ENCODE measurements at regions not wholly inside any gene's neighbourhood (a gene's known extent, or its start where the extent isn't known, plus 50 kb on each side); places are given as distances from the start of the nearest gene placed in this dataset.

- Histone ChIP-seq H3K36me3 (ENCODE audit: control insufficient read depth in 4 of 4, insufficient read depth in 4 of 4, low read length in 4 of 4) (no peaks in the 10 kb centered on the region), H3K27me3 (ENCODE audit: control insufficient read depth in 3 of 3, insufficient read depth in 3 of 3, low read length in 2 of 3) (no peaks in the 10 kb centered on the region), H3K4me3 (no peak overlapping the region), H3K9me3 (ENCODE audit: control insufficient read depth in 4 of 4, insufficient read depth in 3 of 4, low read length in 3 of 4) (peaks cover 0 to 11% (median 0%) of the 10 kb centered on the region in 4 donors), H3K27ac (ENCODE audit: low read depth in 1 of 2, low read length in 1 of 2) (no peak overlapping the region), H3K4me1 (ENCODE audit: control insufficient read depth in 5 of 5, insufficient read depth in 5 of 5, low read length in 5 of 5) (no peaks in the 10 kb centered on the region), H3K9ac (ENCODE audit: insufficient read depth in 1 of 2, low read length in 2 of 2) (no peak overlapping the region)
- DNase-seq = peak in 1 of 3 donors; percentile 40
- no peak for TF ChIP-seq CTCF (IDR thresholded peaks at IDR 0.05; ENCODE audit: control extremely low read depth, extremely low read depth)
- no peak for ATAC-seq (ENCODE audit: insufficient read depth, low FRiP score)
- WGBS, 2 donors = 10 to 11% methylated on average over 4 of the region's 4 CpGs
These were observed 349.6 kb downstream of the HAPSTR1 start for GRCh38 chr16:9441012-9441411.

GRCh38 chr16:9443864-9444263 is 352.4 kb downstream of the HAPSTR1 start:
- DNase-seq (no peak), ATAC-seq (ENCODE audit: insufficient read depth, low FRiP score) (no peak)
- H3K9me3 ChIP-seq (ENCODE audit: control insufficient read depth in 4 of 4, insufficient read depth in 3 of 4, low read length in 3 of 4) = peaks cover 0 to 2% (median 0%) of the 10 kb centered on the region in 4 donors
- no peak for TF ChIP-seq CTCF (IDR thresholded peaks at IDR 0.05; ENCODE audit: control extremely low read depth, extremely low read depth)
- H3K36me3 ChIP-seq (ENCODE audit: control insufficient read depth in 4 of 4, insufficient read depth in 4 of 4, low read length in 4 of 4) = no peaks in the 10 kb centered on the region
- H3K27ac ChIP-seq (ENCODE audit: low read depth in 1 of 2, low read length in 1 of 2) = no peak overlapping the region
- H3K4me3 ChIP-seq = no peak overlapping the region
- 57 to 84% methylated on average over 3 of the region's 3 CpGs for WGBS, 2 donors
- H3K9ac ChIP-seq (ENCODE audit: insufficient read depth in 1 of 2, low read length in 2 of 2) = no peak overlapping the region
- H3K27me3 ChIP-seq (ENCODE audit: control insufficient read depth in 3 of 3, insufficient read depth in 3 of 3, low read length in 2 of 3) = no peaks in the 10 kb centered on the region
- no peaks in the 10 kb centered on the region for H3K4me1 ChIP-seq (ENCODE audit: control insufficient read depth in 5 of 5, insufficient read depth in 5 of 5, low read length in 5 of 5)

- DNase-seq (no peak), ATAC-seq (ENCODE audit: insufficient read depth, low FRiP score) (no peak)
- Histone ChIP-seq H3K27me3 (ENCODE audit: control insufficient read depth in 3 of 3, insufficient read depth in 3 of 3, low read length in 2 of 3) (no peaks in the 10 kb centered on the region), H3K27ac (ENCODE audit: low read depth in 1 of 2, low read length in 1 of 2) (no peak overlapping the region), H3K9ac (ENCODE audit: insufficient read depth in 1 of 2, low read length in 2 of 2) (no peak overlapping the region), H3K4me1 (ENCODE audit: control insufficient read depth in 5 of 5, insufficient read depth in 5 of 5, low read length in 5 of 5) (no peaks in the 10 kb centered on the region), H3K9me3 (ENCODE audit: control insufficient read depth in 4 of 4, insufficient read depth in 3 of 4, low read length in 3 of 4) (peaks cover 0 to 4% (median 1%) of the 10 kb centered on the region in 4 donors), H3K4me3 (no peak overlapping the region), H3K36me3 (ENCODE audit: control insufficient read depth in 4 of 4, insufficient read depth in 4 of 4, low read length in 4 of 4) (no peaks in the 10 kb centered on the region)
- TF ChIP-seq CTCF (IDR thresholded peaks at IDR 0.05; ENCODE audit: control extremely low read depth, extremely low read depth) = no peak
- 77 to 78% methylated on average over 6 of the region's 6 CpGs for WGBS, 2 donors
These were observed 355.2 kb downstream of the HAPSTR1 start for GRCh38 chr16:9446471-9447194.

- Histone ChIP-seq H3K4me3 (no peak overlapping the region), H3K27me3 (ENCODE audit: control insufficient read depth in 3 of 3, insufficient read depth in 3 of 3, low read length in 2 of 3) (no peaks in the 10 kb centered on the region), H3K4me1 (ENCODE audit: control insufficient read depth in 5 of 5, insufficient read depth in 5 of 5, low read length in 5 of 5) (no peaks in the 10 kb centered on the region), H3K27ac (ENCODE audit: low read depth in 1 of 2, low read length in 1 of 2) (no peak overlapping the region), H3K36me3 (ENCODE audit: control insufficient read depth in 4 of 4, insufficient read depth in 4 of 4, low read length in 4 of 4) (no peaks in the 10 kb centered on the region), H3K9me3 (ENCODE audit: control insufficient read depth in 4 of 4, insufficient read depth in 3 of 4, low read length in 3 of 4) (peaks cover 0 to 4% (median 1%) of the 10 kb centered on the region in 4 donors), H3K9ac (ENCODE audit: insufficient read depth in 1 of 2, low read length in 2 of 2) (no peak overlapping the region)
- WGBS, 2 donors = 37 to 51% methylated on average over 2 of the region's 2 CpGs
- DNase-seq (peak in 1 of 3 donors; percentile 35), ATAC-seq (ENCODE audit: insufficient read depth, low FRiP score) (no peak)
- TF ChIP-seq CTCF (IDR thresholded peaks at IDR 0.05; ENCODE audit: control extremely low read depth, extremely low read depth) = no peak
These were observed 355.7 kb downstream of the HAPSTR1 start for GRCh38 chr16:9447195-9447551.
